Panc1 (cell line): ENCODE measurements at regions not wholly inside any gene's neighbourhood (a gene's known extent, or its start where the extent isn't known, plus 50 kb on each side); places are given as distances from the start of the nearest gene placed in this dataset.

Source experiments
- CTCF ChIP-seq: fragments of 450-650 bp; IDR thresholded peaks from 2 replicates; pipeline ENCODE4 v1.5.1; 2017; ENCODE audit warnings: mild to moderate bottlenecking
- POLR2AphosphoS5 ChIP-seq: IDR thresholded peaks from 2 replicates; pipeline ENCODE4 v1.6.1; 2012; ENCODE audit warnings: mild to moderate bottlenecking, low read depth, low read length, moderate library complexity

GRCh38 chr11:101348786-101349185 lies 219.2 kb upstream of the PGR start:
- TF ChIP-seq CTCF (no peak), POLR2AphosphoS5 (no peak)
